B cell (primary cell): ENCODE measurements at regions not wholly inside any gene's neighbourhood (a gene's known extent, or its start where the extent isn't known, plus 50 kb on each side); places are given as distances from the start of the nearest gene placed in this dataset.

Source experiments
- ATAC-seq: fragments of 200-7000 bp; cut with Tn5 transposase; one replicate; pipeline ENCODE4 v1.10.0; 2021; ENCODE audit warnings: low read depth, mild to moderate bottlenecking, moderate number of reproducible peaks, moderate library complexity
- CTCF ChIA-PET: fragments of 350-600 bp; sonication (Branson Sonifier 250); formaldehyde crosslinking; loops from one replicate; lab custom pipeline; 2021; ENCODE audit warnings: antibody characterized with exemption, inconsistent platforms; lab: Charles Lee
- POLR2A ChIA-PET: fragments of 350-600 bp; sonication (Branson Sonifier 250); formaldehyde crosslinking; loops from one replicate; lab custom pipeline; 2021; ENCODE audit warnings: antibody characterized with exemption; lab: Charles Lee
- DNase-seq: peaks from one replicate; pipeline ENCODE4 v3.0.0; 2013
- H2AFZ ChIP-seq: 2 replicates; pipeline ENCODE4 v1.6.1; 2012; ENCODE audit warnings: mild to moderate bottlenecking, low read depth, low read length; ENCODE audit not compliant: insufficient read depth, poor library complexity, severe bottlenecking
- H3K27ac ChIP-seq, 2 donors: 1 replicate in 1 of 2; 2 replicates in 1 of 2; pipeline ENCODE4 v1.5.1; 2012 to 2013; ENCODE audit warnings: low read length in 2 of 2, mild to moderate bottlenecking in 2 of 2, moderate library complexity in 1 of 2
- H3K27me3 ChIP-seq, 4 experiments: fragments of 200-600 bp in 1 of 4; sonication (generic) in 1 of 4; replicated peaks in 1 of 4; 1 replicate in 2 of 4; 2 replicates in 2 of 4; pipeline versions ENCODE4 v1.6.1 to v1.7.0; 2013 to 2016; ENCODE audit warnings: low read length in 3 of 4, mild to moderate bottlenecking in 2 of 4, mixed read lengths in 1 of 4, moderate library complexity in 1 of 4; ENCODE audit not compliant: insufficient read depth in 4 of 4, control insufficient read depth in 3 of 4; ENCODE audit errors: control extremely low read depth in 1 of 4
- H3K36me3 ChIP-seq, 2 experiments: replicated peaks in 1 of 2; 1 replicate in 1 of 2; 2 replicates in 1 of 2; pipeline versions ENCODE4 v1.6.1 to v1.7.1; 2013; ENCODE audit warnings: low read length in 1 of 2; ENCODE audit not compliant: insufficient read depth in 2 of 2, control insufficient read depth in 1 of 2; ENCODE audit errors: control extremely low read depth in 1 of 2, extremely low read depth in 1 of 2
- H3K4me1 ChIP-seq, 2 donors: fragments of 200-600 bp in 1 of 2; sonication (generic) in 1 of 2; 1 replicate in 1 of 2; 2 replicates in 1 of 2; pipeline versions ENCODE4 v1.5.1 to v1.6.1; 2013 to 2017; ENCODE audit warnings: low read length in 2 of 2; ENCODE audit not compliant: control insufficient read depth in 2 of 2, insufficient read depth in 2 of 2
- H3K4me2 ChIP-seq: replicated peaks from 2 replicates; pipeline ENCODE3; 2012; ENCODE audit warnings: mild to moderate bottlenecking, low read depth, low read length; ENCODE audit not compliant: poor library complexity, severe bottlenecking
- H3K4me3 ChIP-seq, 5 experiments: fragments of 200-600 bp in 1 of 5; sonication (generic) in 1 of 5; 1 replicate in 3 of 5; 2 replicates in 2 of 5; pipeline versions ENCODE4 v1.5.1 to v1.7.0; 2011 to 2016; ENCODE audit warnings: low read length in 4 of 5, mild to moderate bottlenecking in 4 of 5, low read depth in 2 of 5, control low read depth in 1 of 5, moderate library complexity in 1 of 5; ENCODE audit not compliant: insufficient read depth in 1 of 5; ENCODE audit errors: control extremely low read depth in 1 of 5, extremely low read depth in 1 of 5
- H3K79me2 ChIP-seq: fragments of 200-600 bp; sonication (generic); one replicate; pipeline ENCODE4 v1.6.0; 2016; ENCODE audit warnings: low read length; ENCODE audit not compliant: control insufficient read depth, insufficient read depth
- H3K9ac ChIP-seq: fragments of 200-600 bp; sonication (generic); 2 replicates; pipeline ENCODE4 v1.6.1; 2017; ENCODE audit warnings: mild to moderate bottlenecking, low read length, moderate library complexity
- H3K9me3 ChIP-seq, 3 donors: one replicate each; pipeline versions ENCODE4 v1.6.1 to v1.7.1; 2013; ENCODE audit warnings: low read length in 2 of 3; ENCODE audit not compliant: control insufficient read depth in 2 of 3, insufficient read depth in 1 of 3; ENCODE audit errors: control extremely low read depth in 1 of 3
- H4K20me1 ChIP-seq: 2 replicates; pipeline ENCODE4 v1.6.0; 2012; ENCODE audit warnings: mild to moderate bottlenecking, low read length; ENCODE audit not compliant: insufficient read depth, control insufficient read depth, poor library complexity, severe bottlenecking
- H3K27ac Mint-ChIP-seq: one replicate; pipeline ENCODE4 v1.8.0; 2021; ENCODE audit warnings: mixed read lengths
- H3K27me3 Mint-ChIP-seq: one replicate; pipeline ENCODE4 v1.8.0; 2021; ENCODE audit warnings: mixed read lengths
- H3K4me1 Mint-ChIP-seq: one replicate; pipeline ENCODE4 v1.8.0; 2021; ENCODE audit warnings: mixed read lengths
- H3K4me3 Mint-ChIP-seq: one replicate; pipeline ENCODE4 v1.8.0; 2021; ENCODE audit warnings: mixed read lengths
- H3K9me3 Mint-ChIP-seq: one replicate; pipeline ENCODE4 v1.8.0; 2022; ENCODE audit warnings: mixed read lengths; ENCODE audit not compliant: insufficient read depth
- EZH2 ChIP-seq: IDR thresholded peaks from 2 replicates; pipeline ENCODE4 v1.6.1; 2012; ENCODE audit warnings: borderline replicate concordance, low read depth, mild to moderate bottlenecking, moderate library complexity, low read length; ENCODE audit not compliant: insufficient read depth, poor library complexity, severe bottlenecking
- WGBS: methylation state at CpG from one replicate; pipeline ENCODE4 v1.1.5; 2013; ENCODE audit warnings: missing lambda C conversion rate; ENCODE audit not compliant: insufficient coverage; 5-methylcytosine and 5-hydroxymethylcytosine counted together
- intact Hi-C: fragments of 100-400 bp; cut with micrococcal nuclease; formaldehyde crosslinking; loops from one replicate; pipeline ENCODE4 v1.10.0; 2022
- TF ChIP-seq, protein P1 (sequence below): fragments of 200-600 bp; IDR thresholded peaks from one replicate; pipeline ENCODE4 v1.8.0; 2022; ENCODE audit warnings: antibody characterized with exemption, mild to moderate bottlenecking

DNA sequence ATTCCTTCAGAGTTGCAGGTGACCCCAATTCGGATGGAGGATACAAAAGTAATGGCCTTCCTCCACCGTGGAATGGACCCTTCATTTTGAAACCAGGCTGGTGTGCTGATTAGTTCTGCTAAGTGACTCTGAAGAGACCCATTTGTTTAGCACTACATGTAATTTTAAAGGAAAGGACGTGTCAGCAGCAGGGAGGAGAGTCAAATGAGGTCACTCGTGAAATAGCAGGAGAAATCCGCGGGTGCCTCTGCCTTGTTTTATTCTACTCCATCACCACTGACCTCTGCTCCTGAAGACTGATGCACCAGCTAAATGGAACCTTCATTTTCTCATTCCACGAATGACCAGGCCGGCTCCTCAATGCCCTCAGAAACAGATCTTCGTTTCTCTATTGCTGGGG, 589.2 kb downstream of the CDH11 start:
- Histone ChIP-seq H3K4me2 (no peak overlapping the region), H3K27me3 (no peaks in the 10 kb centered on the region), H3K27ac (no peak overlapping the region), H3K4me1 (no peaks in the 10 kb centered on the region), H3K79me2 (no peaks in the 10 kb centered on the region), H2AFZ (no peak overlapping the region), H3K9me3 (no peaks in the 10 kb centered on the region), H4K20me1 (no peaks in the 10 kb centered on the region), H3K9ac (no peak overlapping the region), H3K4me3 (no peak overlapping the region), H3K36me3 (no peaks in the 10 kb centered on the region)
- DNase-seq (no peak), ATAC-seq (no peak)
- Mint-ChIP-seq H3K4me3 (no peak overlapping the region), H3K4me1 (no peaks in the 10 kb centered on the region), H3K27me3 (no peaks in the 10 kb centered on the region), H3K27ac (no peak overlapping the region), H3K9me3 (peaks cover 2% of the 10 kb centered on the region)
- intact Hi-C loops, result no loop called here
- no peak for TF ChIP-seq EZH2
- TF ChIP-seq, protein P1, sequence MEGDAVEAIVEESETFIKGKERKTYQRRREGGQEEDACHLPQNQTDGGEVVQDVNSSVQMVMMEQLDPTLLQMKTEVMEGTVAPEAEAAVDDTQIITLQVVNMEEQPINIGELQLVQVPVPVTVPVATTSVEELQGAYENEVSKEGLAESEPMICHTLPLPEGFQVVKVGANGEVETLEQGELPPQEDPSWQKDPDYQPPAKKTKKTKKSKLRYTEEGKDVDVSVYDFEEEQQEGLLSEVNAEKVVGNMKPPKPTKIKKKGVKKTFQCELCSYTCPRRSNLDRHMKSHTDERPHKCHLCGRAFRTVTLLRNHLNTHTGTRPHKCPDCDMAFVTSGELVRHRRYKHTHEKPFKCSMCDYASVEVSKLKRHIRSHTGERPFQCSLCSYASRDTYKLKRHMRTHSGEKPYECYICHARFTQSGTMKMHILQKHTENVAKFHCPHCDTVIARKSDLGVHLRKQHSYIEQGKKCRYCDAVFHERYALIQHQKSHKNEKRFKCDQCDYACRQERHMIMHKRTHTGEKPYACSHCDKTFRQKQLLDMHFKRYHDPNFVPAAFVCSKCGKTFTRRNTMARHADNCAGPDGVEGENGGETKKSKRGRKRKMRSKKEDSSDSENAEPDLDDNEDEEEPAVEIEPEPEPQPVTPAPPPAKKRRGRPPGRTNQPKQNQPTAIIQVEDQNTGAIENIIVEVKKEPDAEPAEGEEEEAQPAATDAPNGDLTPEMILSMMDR, result no peak
- ChIA-PET POLR2A (no interaction called here), CTCF (no interaction called here)
- 81% methylated on average over 7 of the region's 9 CpGs for WGBS

DNA sequence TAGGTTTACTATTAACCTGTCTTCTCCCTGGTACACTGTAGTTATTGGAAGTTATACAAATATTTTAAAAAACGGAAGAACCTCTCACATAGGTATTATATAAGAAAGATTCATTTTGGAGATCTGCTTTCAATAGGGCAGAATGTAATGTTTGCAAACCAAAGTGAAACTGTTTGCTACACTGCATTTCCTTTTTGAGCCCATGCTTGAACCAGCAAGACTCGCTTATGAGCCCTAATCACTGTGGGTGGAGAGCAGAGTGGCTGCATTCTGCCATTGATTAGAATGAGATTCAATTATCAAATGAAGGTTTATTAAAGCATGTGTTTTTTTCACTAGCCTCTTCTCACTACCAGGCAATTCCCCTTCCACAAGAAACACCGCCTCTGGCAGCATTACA, 589.7 kb downstream of the CDH11 start:
- Histone ChIP-seq H3K4me3 (no peak overlapping the region), H3K4me2 (no peak overlapping the region), H3K9me3 (no peaks in the 10 kb centered on the region), H3K9ac (no peak overlapping the region), H2AFZ (no peak overlapping the region), H3K36me3 (no peaks in the 10 kb centered on the region), H4K20me1 (no peaks in the 10 kb centered on the region), H3K79me2 (no peaks in the 10 kb centered on the region), H3K4me1 (no peaks in the 10 kb centered on the region), H3K27me3 (no peaks in the 10 kb centered on the region), H3K27ac (no peak overlapping the region)
- Mint-ChIP-seq H3K27ac (no peak overlapping the region), H3K9me3 (peaks cover 2% of the 10 kb centered on the region), H3K4me1 (no peaks in the 10 kb centered on the region), H3K27me3 (no peaks in the 10 kb centered on the region), H3K4me3 (no peak overlapping the region)
- ATAC-seq, result no peak
- TF ChIP-seq EZH2, result no peak
- TF ChIP-seq, protein P1, result no peak
- no peak for DNase-seq
- POLR2A ChIA-PET, result no interaction called here
- 71% methylated on average over 1 of the region's 3 CpGs for WGBS
- CTCF ChIA-PET, result no interaction called here
- intact Hi-C loops, result no loop called here
